OCI-LY1 (cell line): ENCODE measurements at regions not wholly inside any gene's neighbourhood (a gene's known extent, or its start where the extent isn't known, plus 50 kb on each side); places are given as distances from the start of the nearest gene placed in this dataset.

Experiments used
- CTCF ChIP-seq: fragments of 200-600 bp; sonication (generic), shearing (Covaris generic); IDR thresholded peaks from 2 replicates; pipeline ENCODE4 v1.5.1; 2017; ENCODE audit warnings: mild to moderate bottlenecking, antibody characterized with exemption, low read length, moderate library complexity, mixed read lengths
- EZH2 ChIP-seq: fragments of 200-600 bp; sonication (generic), shearing (Covaris generic); IDR thresholded peaks from 2 replicates; pipeline ENCODE4 v1.8.0; 2017; ENCODE audit warnings: borderline replicate concordance, mixed run types, mild to moderate bottlenecking, antibody characterized with exemption, low read length, moderate library complexity, mixed read lengths

DNA sequence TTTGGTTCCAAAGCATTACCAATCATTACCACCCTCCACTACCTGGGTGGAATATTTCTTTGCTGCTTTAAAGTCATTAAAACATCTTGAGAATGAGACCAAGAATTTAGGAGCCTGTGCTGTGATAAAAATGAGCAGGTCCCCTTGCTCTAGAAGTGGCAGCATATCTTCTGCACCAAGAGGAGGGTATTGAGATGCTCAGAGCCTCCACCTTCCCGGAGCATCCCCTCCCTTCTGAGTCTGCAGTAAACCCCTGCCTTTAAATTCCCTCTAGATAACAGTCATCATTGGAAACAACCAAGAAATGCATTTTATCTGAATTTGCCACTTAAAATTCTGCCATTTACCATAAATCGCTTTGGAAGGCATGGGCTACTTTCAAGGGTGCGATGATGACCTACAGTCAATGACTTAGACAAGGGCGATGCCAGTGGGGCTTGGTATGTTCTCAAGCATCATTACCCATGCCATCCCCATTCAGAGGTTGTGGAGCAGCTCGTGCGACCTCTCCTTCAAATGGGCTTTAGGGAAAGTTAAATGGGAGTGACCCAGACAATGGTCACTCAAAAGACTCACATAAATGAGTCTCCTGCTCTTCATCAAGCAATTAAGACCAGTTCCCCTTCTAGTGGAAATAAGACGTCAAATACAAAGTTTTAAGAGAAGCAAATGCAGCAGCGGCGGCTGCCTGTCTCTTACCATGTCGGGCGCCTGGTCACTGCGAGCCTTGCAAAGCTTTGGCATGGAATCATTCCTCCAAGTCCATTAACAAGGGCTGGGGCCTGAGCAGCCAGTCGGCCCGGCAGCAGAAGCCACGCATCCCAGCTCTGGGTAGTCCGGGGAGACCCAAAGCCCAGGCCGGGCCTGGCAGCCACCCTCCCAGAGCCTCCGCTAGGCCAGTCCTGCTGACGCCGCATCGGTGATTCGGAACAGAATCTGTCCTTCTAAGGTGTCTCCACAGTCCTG is 334.5 kb downstream of the TMEM121 start:
- TF ChIP-seq CTCF, result no peak
- no peak for TF ChIP-seq EZH2
